ENCODE measurements at regions not wholly inside any gene's neighbourhood (a gene's known extent, or its start where the extent isn't known, plus 50 kb on each side); places are given as distances from the start of the nearest gene placed in this dataset.
"Not testable (repeated sequence)": the region's sequence is repeated elsewhere in the genome, so short reads cannot be mapped to it uniquely, and the experiment has no call there.

- Histone ChIP-seq H3K27me3 (peaks cover 0 to 16% of the 10 kb centered on the region in 2 donors), H3K4me3 (no peak overlapping the region), H3K9me3 (peaks cover 0 to 12% of the 10 kb centered on the region in 2 donors), H3K27ac (no peak overlapping the region), H3K36me3 (no peaks in the 10 kb centered on the region), H3K4me1 (no peaks in the 10 kb centered on the region)
- intact Hi-C loops (cut with DNase I; ENCODE audit: low total_unique reads): no loop called here
- DNase-seq (ENCODE audit: low spot score in 2 of 2): no peak
- TF ChIP-seq CTCF (IDR thresholded peaks at IDR 0.05) (no peak), POLR2A (IDR thresholded peaks at IDR 0.05) (no peak), POLR2AphosphoS5 (IDR thresholded peaks at IDR 0.05) (no peak)
Measured at GRCh38 chr1:143667730-143668129, 304.1 kb downstream of the FAM72C start.

GRCh38 chr1:143666851-143667250, 304.9 kb downstream of the FAM72C start:
- H3K27me3 ChIP-seq: peaks cover 0 to 16% of the 10 kb centered on the region in 2 donors
- no peak overlapping the region for H3K27ac ChIP-seq
- peaks cover 0 to 12% of the 10 kb centered on the region in 2 donors for H3K9me3 ChIP-seq
- H3K36me3 ChIP-seq: no peaks in the 10 kb centered on the region
- H3K4me3 ChIP-seq: no peak overlapping the region
- TF ChIP-seq POLR2A (IDR thresholded peaks at IDR 0.05) (no peak), CTCF (IDR thresholded peaks at IDR 0.05) (no peak), POLR2AphosphoS5 (IDR thresholded peaks at IDR 0.05) (no peak)
- no peak for DNase-seq (ENCODE audit: low spot score in 2 of 2)
- intact Hi-C loops (cut with DNase I; ENCODE audit: low total_unique reads): no loop called here
- no peaks in the 10 kb centered on the region for H3K4me1 ChIP-seq

GRCh38 chr1:143665606-143666005, 306.2 kb downstream of the FAM72C start:
- no peak for TF ChIP-seq POLR2AphosphoS5 (IDR thresholded peaks at IDR 0.05)
- TF ChIP-seq POLR2A (IDR thresholded peaks at IDR 0.05): no peak
- no peak for TF ChIP-seq CTCF (IDR thresholded peaks at IDR 0.05)
- DNase-seq (ENCODE audit: low spot score in 2 of 2): no peak
- intact Hi-C loops (cut with DNase I; ENCODE audit: low total_unique reads): no loop called here
- Histone ChIP-seq H3K4me1 (no peaks in the 10 kb centered on the region), H3K27ac (no peak overlapping the region), H3K4me3 (no peak overlapping the region), H3K27me3 (peaks cover 0 to 16% of the 10 kb centered on the region in 2 donors), H3K36me3 (no peaks in the 10 kb centered on the region), H3K9me3 (peaks cover 0 to 12% of the 10 kb centered on the region in 2 donors)

GRCh38 chr1:143663056-143663455, 308.7 kb downstream of the FAM72C start:
- H3K4me3 ChIP-seq; intact Hi-C loops (cut with DNase I; ENCODE audit: low total_unique reads): not testable (repeated sequence)
- peaks cover 0 to 16% of the 10 kb centered on the region in 2 donors for H3K27me3 ChIP-seq

GRCh38 chr1:143661418-143662101, 310.2 kb downstream of the FAM72C start:
- peaks cover 0 to 11% of the 10 kb centered on the region in 2 donors for H3K27me3 ChIP-seq
- peaks cover 0 to 2% of the 10 kb centered on the region in 2 donors for H3K9me3 ChIP-seq
- intact Hi-C loops (cut with DNase I; ENCODE audit: low total_unique reads): no loop called here
- no peak for DNase-seq (ENCODE audit: low spot score in 2 of 2)
- no peaks in the 10 kb centered on the region for H3K4me1 ChIP-seq
- TF ChIP-seq POLR2AphosphoS5 (IDR thresholded peaks at IDR 0.05) (no peak), POLR2A (IDR thresholded peaks at IDR 0.05) (no peak), CTCF (IDR thresholded peaks at IDR 0.05) (no peak)
- no peak overlapping the region for H3K27ac ChIP-seq
- H3K4me3 ChIP-seq: peak overlapping the region in 2 of 3 donors; percentile 18 to 56
- no peaks in the 10 kb centered on the region for H3K36me3 ChIP-seq

More at GRCh38 chr1:143663056-143663455, 308.7 kb downstream of the FAM72C start:
- not testable (repeated sequence) for H3K4me1 ChIP-seq; H3K36me3 ChIP-seq; DNase-seq (ENCODE audit: low spot score in 2 of 2); H3K27ac ChIP-seq
- H3K9me3 ChIP-seq: peaks cover 0 to 12% of the 10 kb centered on the region in 2 donors

Measured in breast epithelium (tissue), 4 donors.